Heart left ventricle (tissue), 13 donors: ENCODE measurements at regions not wholly inside any gene's neighbourhood (a gene's known extent, or its start where the extent isn't known, plus 50 kb on each side); places are given as distances from the start of the nearest gene placed in this dataset.

ENCODE experiments used
- POLR2A ChIP-seq, 2 donors: fragments of 450-650 bp; IDR thresholded peaks; one replicate each; pipeline ENCODE4 v1.6.1; 2017; ENCODE audit warnings: antibody characterized with exemption in 2 of 2, mild to moderate bottlenecking in 2 of 2, moderate library complexity in 2 of 2
- TF ChIP-seq, protein P1 (sequence below), 12 donors: fragments of 200-600 bp; sonication (generic) in 4 of 12; IDR thresholded peaks; one replicate each; pipeline versions ENCODE4 v1.5.0 to v1.8.0; 2018 to 2022; ENCODE audit warnings: antibody characterized with exemption in 12 of 12, mild to moderate bottlenecking in 5 of 12
- donor health status: ischemic (EF 13 %, LVEDD 7.1; RV severe dilation, severe dysfunction).
- donor health status: DM: no; HTN: yes; CAD: no.
- donor health status: DM: no; HTN: no; CAD: no.
- donor health status: ischemic (EF 25% LVEDD 6.9; RV normal size, moderate dysfunction).
- donor health status: ischemic (EF 25% LVEDD 5.7; RV mildly dilated, moderate dysfunction).
- donor health status: ischemic (EF 35%, LVEDD 5.7; RV mildly dilated, moderate dysfunction).
- donor health status: nonischemic (EF 11% LVEDD 7.7; RV severe dilation, severe dysfunction).
- donor health status: DM: yes; HTN: yes; CAD: no.
- donor health status: PGD.
- donor health status: ischemic (EF 29% LVEDD 5.4; RV normal size, mild dysfunction).
- donor health status: nonischemic (EF 23%, LVEDD 6.1; RV moderate dilation, normal function).

DNA sequence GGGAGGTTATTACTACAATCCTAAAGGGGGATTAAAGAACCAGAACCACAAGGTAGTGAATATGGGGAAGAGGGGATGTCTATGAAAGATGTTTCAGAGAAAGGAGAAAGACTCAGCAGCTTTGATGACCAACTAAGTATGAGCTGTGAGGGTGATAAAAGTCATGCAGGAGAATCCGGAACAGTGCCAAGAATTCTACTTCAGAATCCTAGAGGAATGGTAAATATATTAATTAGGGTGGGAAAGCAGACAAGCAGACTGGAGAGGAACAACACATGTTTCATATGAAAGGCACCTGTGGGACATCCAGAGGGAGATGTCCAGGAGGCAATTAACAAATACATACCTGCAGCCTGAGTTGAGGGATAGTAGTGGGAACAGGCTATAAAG lies 642.2 kb upstream of the DIPK2B start:
- TF ChIP-seq, protein P1, sequence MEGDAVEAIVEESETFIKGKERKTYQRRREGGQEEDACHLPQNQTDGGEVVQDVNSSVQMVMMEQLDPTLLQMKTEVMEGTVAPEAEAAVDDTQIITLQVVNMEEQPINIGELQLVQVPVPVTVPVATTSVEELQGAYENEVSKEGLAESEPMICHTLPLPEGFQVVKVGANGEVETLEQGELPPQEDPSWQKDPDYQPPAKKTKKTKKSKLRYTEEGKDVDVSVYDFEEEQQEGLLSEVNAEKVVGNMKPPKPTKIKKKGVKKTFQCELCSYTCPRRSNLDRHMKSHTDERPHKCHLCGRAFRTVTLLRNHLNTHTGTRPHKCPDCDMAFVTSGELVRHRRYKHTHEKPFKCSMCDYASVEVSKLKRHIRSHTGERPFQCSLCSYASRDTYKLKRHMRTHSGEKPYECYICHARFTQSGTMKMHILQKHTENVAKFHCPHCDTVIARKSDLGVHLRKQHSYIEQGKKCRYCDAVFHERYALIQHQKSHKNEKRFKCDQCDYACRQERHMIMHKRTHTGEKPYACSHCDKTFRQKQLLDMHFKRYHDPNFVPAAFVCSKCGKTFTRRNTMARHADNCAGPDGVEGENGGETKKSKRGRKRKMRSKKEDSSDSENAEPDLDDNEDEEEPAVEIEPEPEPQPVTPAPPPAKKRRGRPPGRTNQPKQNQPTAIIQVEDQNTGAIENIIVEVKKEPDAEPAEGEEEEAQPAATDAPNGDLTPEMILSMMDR (IDR thresholded peaks at IDR 0.05), result no peak
- TF ChIP-seq POLR2A (IDR thresholded peaks at IDR 0.05), result no peak
